Right atrium auricular region (tissue), 2 donors: ENCODE measurements at regions not wholly inside any gene's neighbourhood (a gene's known extent, or its start where the extent isn't known, plus 50 kb on each side); places are given as distances from the start of the nearest gene placed in this dataset.

Experiments used
- DNase-seq: peaks from one replicate; pipeline ENCODE4 v3.0.0-alpha.2; 2019; ENCODE audit warnings: low spot score
- H3K27ac ChIP-seq, 2 donors: fragments of 200-600 bp; sonication (generic); 1 replicate in 1 of 2; 2 replicates in 1 of 2; pipeline ENCODE4 v1.5.1; 2016 to 2019
- H3K27me3 ChIP-seq, 2 donors: fragments of 200-600 bp; sonication (generic); one replicate each; pipeline versions ENCODE4 v1.5.1 to v1.6.0; 2017 to 2019
- H3K36me3 ChIP-seq: fragments of 200-600 bp; sonication (generic); one replicate; pipeline ENCODE4 v1.5.1; 2016
- H3K4me1 ChIP-seq, 2 donors: fragments of 200-600 bp; sonication (generic); one replicate each; pipeline versions ENCODE4 v1.5.1 to v1.6.0; 2017 to 2019
- H3K4me3 ChIP-seq, 2 donors: fragments of 200-600 bp; sonication (generic); 1 replicate in 1 of 2; 2 replicates in 1 of 2; pipeline ENCODE4 v1.5.1; 2017 to 2019; ENCODE audit warnings: mild to moderate bottlenecking in 1 of 2, moderate library complexity in 1 of 2
- H3K9me3 ChIP-seq, 2 donors: fragments of 200-600 bp; sonication (generic); one replicate each; pipeline ENCODE4 v1.5.1; 2019
- CTCF ChIP-seq, 2 donors: fragments of 200-600 bp; sonication (generic); IDR thresholded peaks; one replicate each; pipeline ENCODE4 v1.5.1; 2019; ENCODE audit warnings: antibody characterized with exemption in 2 of 2

- no peak for DNase-seq
- Histone ChIP-seq H3K4me3 (no peak overlapping the region), H3K9me3 (no peaks in the 10 kb centered on the region), H3K36me3 (no peaks in the 10 kb centered on the region), H3K4me1 (no peaks in the 10 kb centered on the region), H3K27ac (no peak overlapping the region), H3K27me3 (no peaks in the 10 kb centered on the region)
- TF ChIP-seq CTCF (IDR thresholded peaks at IDR 0.05), result no peak
Observed at GRCh38 chr20:48178633-48179032, 393.4 kb upstream of the SULF2 start.

GRCh38 chr20:48177058-48177457 lies 391.8 kb upstream of the SULF2 start:
- no peak overlapping the region for H3K4me3 ChIP-seq
- H3K9me3 ChIP-seq, result peaks cover 0 to 9% of the 10 kb centered on the region in 2 donors
- DNase-seq, result no peak
- H3K36me3 ChIP-seq, result no peaks in the 10 kb centered on the region
- TF ChIP-seq CTCF (IDR thresholded peaks at IDR 0.05), result no peak
- no peak overlapping the region for H3K27ac ChIP-seq
- H3K27me3 ChIP-seq, result no peaks in the 10 kb centered on the region
- H3K4me1 ChIP-seq, result no peaks in the 10 kb centered on the region

GRCh38 chr20:48176139-48176538 lies 390.9 kb upstream of the SULF2 start:
- Histone ChIP-seq H3K4me1 (no peaks in the 10 kb centered on the region), H3K4me3 (no peak overlapping the region), H3K36me3 (no peaks in the 10 kb centered on the region), H3K9me3 (peaks cover 0 to 9% of the 10 kb centered on the region in 2 donors), H3K27ac (no peak overlapping the region), H3K27me3 (no peaks in the 10 kb centered on the region)
- DNase-seq, result no peak
- no peak for TF ChIP-seq CTCF (IDR thresholded peaks at IDR 0.05)

GRCh38 chr20:48175261-48175660 lies 390.0 kb upstream of the SULF2 start:
- no peak for DNase-seq
- no peak for TF ChIP-seq CTCF (IDR thresholded peaks at IDR 0.05)
- Histone ChIP-seq H3K4me3 (no peak overlapping the region), H3K27me3 (no peaks in the 10 kb centered on the region), H3K27ac (no peak overlapping the region), H3K4me1 (no peaks in the 10 kb centered on the region), H3K9me3 (peaks cover 0 to 9% of the 10 kb centered on the region in 2 donors), H3K36me3 (no peaks in the 10 kb centered on the region)

- no peak overlapping the region for H3K27ac ChIP-seq
- no peak overlapping the region for H3K4me3 ChIP-seq
- H3K27me3 ChIP-seq, result no peaks in the 10 kb centered on the region
- no peak for TF ChIP-seq CTCF (IDR thresholded peaks at IDR 0.05)
- DNase-seq, result no peak
- H3K4me1 ChIP-seq, result no peaks in the 10 kb centered on the region
- no peaks in the 10 kb centered on the region for H3K36me3 ChIP-seq
- peaks cover 0 to 9% of the 10 kb centered on the region in 2 donors for H3K9me3 ChIP-seq
Observed at GRCh38 chr20:48172357-48172702, 387.0 kb upstream of the SULF2 start.

GRCh38 chr20:48171626-48172356 lies 386.5 kb upstream of the SULF2 start:
- no peaks in the 10 kb centered on the region for H3K27me3 ChIP-seq
- no peak for TF ChIP-seq CTCF (IDR thresholded peaks at IDR 0.05)
- no peaks in the 10 kb centered on the region for H3K36me3 ChIP-seq

More at GRCh38 chr20:48171626-48172356, 386.5 kb upstream of the SULF2 start:
- Histone ChIP-seq H3K9me3 (peaks cover 0 to 9% of the 10 kb centered on the region in 2 donors), H3K4me3 (no peak overlapping the region), H3K27ac (no peak overlapping the region), H3K4me1 (no peaks in the 10 kb centered on the region)
- no peak for DNase-seq
